ENCODE measurements at regions not wholly inside any gene's neighbourhood (a gene's known extent, or its start where the extent isn't known, plus 50 kb on each side); places are given as distances from the start of the nearest gene placed in this dataset.

GRCh38 chr11:70881948-70882715, 370.2 kb downstream of the SHANK2 start:
- TF ChIP-seq EP300 (IDR thresholded peaks at IDR 0.05; ENCODE audit: borderline replicate concordance in 1 of 2, low read depth in 1 of 2, low read length in 1 of 2) (no peak), CTCF (IDR thresholded peaks at IDR 0.05) (no peak), REST (IDR thresholded peaks at IDR 0.05; ENCODE audit: low read depth, low read length) (no peak), CHD2 (IDR thresholded peaks at IDR 0.05; ENCODE audit: low read length, partially characterized antibody) (no peak), POLR2AphosphoS5 (IDR thresholded peaks at IDR 0.05; ENCODE audit: low read depth, low read length) (no peak), YY1 (IDR thresholded peaks at IDR 0.05; ENCODE audit: low read depth) (no peak), JUND (IDR thresholded peaks at IDR 0.05) (no peak), TCF12 (IDR thresholded peaks at IDR 0.05) (no peak)

All from SK-N-SH (cell line).